Fibroblast of skin of scalp (primary cell): ENCODE measurements at regions not wholly inside any gene's neighbourhood (a gene's known extent, or its start where the extent isn't known, plus 50 kb on each side); places are given as distances from the start of the nearest gene placed in this dataset.

Experiments used
- DNase-seq: peaks from one replicate; pipeline ENCODE4 v3.0.0-alpha.2; 2013

DNA sequence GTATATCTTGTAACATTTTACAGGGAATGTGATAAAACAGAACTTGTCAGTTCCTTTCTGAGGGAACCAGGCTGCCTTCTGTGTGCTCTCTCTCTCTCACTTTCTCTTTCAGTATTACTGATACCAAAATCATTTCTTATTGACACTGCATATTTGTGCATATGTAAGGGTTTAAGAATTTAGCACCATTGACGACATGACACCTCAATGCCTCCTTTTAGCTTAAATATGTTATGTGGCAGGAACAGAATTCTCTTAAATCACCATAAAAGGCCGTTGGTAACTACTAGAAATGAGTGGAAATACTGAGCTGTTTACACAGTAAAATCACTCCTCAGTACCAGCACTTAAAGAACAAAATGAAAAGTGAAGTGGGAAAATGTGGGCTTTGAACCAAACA lies 457.7 kb upstream of the SYT1 start:
- DNase-seq: peak; percentile 69

DNA sequence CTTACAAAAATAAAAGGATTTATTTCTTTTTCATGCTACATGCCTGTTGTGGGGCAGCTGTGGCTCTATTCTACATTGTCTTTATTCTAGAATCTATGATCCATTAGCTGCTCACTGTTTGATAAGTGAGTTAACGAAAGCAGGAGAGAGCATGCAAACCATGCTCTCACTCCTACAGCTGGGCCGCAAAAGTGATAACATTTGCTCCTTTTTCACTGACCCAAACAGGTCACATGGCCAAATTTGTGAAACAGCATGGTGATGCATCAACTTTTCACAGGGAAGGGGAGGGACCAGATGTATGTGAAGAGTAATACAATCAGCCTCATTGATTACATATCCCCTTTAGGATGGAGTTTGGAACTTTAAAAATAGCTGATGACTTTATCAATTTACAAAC lies 456.9 kb upstream of the SYT1 start:
- no peak for DNase-seq

- no peak for DNase-seq
Measured at GRCh38 chr12:78414071-78414470, 450.5 kb upstream of the SYT1 start.

- no peak for DNase-seq
Measured at GRCh38 chr12:78418919-78419318, 445.7 kb upstream of the SYT1 start.

DNA sequence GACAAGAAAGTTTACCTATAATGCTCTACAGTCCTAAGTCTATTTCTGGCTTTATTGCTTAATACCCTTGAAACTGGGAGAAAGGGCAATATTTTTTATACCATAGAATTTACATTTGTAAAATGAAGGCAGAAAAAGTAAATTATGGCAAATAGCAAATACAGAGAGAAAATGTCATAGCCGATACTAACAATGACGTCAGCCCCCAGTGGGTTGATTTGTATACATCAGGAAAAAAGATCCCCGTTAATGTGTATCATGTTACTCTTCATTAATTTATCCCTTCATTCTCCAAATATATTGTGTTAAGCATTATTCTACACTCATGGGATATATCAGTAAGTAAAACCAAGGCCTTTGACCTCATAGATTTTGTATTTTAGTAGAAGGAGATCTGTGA lies 445.1 kb upstream of the SYT1 start:
- no peak for DNase-seq

DNA sequence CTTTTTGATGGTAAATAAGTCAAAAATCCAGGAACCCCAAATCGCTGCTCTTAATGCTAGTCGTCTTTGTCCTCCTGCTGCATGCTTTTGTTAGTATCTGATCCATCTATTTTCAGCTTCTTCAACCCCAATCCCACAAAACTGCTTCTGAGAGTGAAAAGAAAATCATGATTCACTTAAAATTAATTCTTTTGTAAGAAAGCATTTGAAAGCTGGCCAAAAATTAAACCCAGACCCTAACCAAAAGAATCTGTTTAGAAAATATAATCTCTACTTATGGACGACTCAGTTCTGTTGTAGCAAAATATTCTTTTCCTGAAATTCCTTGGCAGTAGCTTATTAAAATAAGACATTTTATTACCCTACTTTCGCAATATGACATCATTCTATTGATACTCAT lies 443.6 kb upstream of the SYT1 start:
- DNase-seq: peak; percentile 76

DNA sequence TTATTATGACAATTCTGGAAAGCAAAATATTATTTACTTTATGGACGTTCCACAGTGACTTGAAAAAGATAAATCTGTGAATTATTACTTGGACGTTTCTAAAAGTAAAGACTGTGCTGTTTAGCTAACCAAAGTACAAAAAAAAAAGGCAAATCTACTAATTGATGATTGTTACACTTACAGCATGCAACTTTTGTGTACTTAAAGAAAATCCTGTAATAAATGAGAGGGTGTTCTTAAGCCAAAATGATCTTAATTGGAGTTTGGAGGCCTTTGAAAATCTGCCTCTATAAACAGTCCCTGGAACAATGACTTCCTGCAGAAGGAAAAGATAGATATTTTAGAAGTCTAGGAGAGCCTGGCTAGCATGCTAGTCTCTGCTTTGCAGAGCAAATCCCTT lies 434.0 kb upstream of the SYT1 start:
- DNase-seq: no peak

GRCh38 chr12:78431931-78432330 lies 432.6 kb upstream of the SYT1 start:
- DNase-seq: no peak

- peak; percentile 11 for DNase-seq
Measured at GRCh38 chr12:78439666-78440065, 424.9 kb upstream of the SYT1 start.

DNA sequence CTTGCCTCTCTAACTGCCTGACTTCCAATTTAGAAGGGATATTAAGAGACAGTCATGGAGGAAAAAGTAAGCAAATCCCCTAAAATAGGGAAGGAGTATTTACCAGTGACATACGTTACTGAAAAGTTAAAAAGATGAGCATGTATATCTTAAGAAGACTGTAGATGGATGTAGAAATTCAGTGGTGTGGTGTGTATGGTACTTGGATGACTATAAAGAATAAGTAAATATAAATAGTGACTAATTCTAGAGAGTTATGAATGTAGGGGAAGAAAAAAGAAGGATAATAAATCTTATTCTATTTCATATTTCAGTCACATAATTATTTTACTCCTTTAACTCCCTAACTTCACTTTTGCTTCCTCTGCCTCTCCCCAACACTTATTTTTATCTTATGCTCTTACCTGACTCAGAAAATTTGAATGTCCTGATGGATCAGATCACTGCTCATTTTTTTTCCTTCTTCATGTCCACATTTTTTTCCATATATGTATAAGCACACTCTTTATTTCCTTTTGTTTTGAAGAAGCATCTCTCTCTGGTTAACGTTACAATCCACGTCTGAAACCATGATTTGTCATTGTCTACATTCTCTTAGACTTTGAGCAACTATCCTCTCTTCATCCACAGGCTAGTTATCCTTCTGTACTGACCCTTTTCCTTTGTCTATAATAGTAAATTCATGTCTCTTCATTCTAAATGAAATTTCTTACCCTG lies 422.7 kb upstream of the SYT1 start:
- no peak for DNase-seq

GRCh38 chr12:78442454-78442801 lies 422.1 kb upstream of the SYT1 start:
- DNase-seq: peak; percentile 5

DNA sequence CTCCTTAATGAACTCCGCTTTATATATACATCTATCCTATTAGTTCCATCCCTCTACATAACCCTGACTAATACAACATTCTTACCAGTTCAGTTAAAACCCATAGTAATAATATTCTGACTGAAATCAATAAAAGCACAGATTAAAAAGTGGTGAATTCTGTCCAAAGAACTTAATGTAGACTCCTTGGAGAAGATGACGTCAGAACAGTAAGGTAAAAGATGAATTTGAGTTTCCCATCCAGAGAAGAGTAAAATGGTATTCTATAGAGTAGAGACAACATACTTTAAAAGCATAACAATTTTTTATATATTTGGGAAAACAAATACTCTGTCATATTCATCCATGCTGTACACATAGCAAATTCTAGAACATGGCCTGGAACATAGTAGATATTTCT lies 418.0 kb upstream of the SYT1 start:
- DNase-seq: no peak

GRCh38 chr12:78447373-78447772 lies 417.2 kb upstream of the SYT1 start:
- no peak for DNase-seq

- DNase-seq: no peak
Measured at GRCh38 chr12:78448692-78449091, 415.9 kb upstream of the SYT1 start.

DNA sequence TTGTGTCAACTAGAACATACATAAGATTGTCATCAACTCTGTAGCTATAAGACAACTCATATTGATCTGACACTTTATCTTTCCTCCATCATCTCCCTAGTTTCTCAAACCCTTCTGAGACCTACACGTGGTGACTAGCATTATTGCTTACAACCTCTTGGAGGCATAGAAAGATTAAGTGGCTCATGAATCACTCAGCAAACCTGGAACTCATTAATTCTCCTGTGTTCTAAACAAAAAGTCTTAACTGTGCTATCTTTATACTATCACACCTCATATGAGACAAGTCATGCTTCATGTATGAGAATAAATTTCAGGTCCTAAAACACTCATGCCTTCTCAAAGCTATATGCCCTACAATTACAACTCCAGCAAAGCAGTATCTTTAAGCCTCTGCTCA lies 408.6 kb upstream of the SYT1 start:
- no peak for DNase-seq

DNA sequence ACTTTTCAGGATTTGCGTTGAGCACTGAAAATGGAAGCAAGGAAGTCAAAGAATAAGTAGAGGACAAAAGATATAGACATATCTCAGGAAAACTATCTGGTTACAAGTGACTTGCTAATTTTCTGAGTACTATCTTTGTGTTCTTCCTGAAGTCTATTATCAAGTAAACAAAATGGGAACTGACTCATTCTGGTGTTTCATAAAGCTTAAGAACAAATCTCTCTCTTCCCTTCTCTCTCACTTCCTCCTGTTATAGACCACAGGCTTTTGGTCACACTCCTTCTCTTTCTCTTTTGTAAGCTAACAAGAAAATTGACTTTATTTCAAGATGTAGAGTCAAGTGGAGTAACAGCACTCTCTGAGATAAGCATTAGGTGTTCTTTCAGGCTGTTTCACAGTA lies 406.6 kb upstream of the SYT1 start:
- no peak for DNase-seq

GRCh38 chr12:78470354-78471195 lies 394.0 kb upstream of the SYT1 start:
- peak; percentile 57 for DNase-seq

DNA sequence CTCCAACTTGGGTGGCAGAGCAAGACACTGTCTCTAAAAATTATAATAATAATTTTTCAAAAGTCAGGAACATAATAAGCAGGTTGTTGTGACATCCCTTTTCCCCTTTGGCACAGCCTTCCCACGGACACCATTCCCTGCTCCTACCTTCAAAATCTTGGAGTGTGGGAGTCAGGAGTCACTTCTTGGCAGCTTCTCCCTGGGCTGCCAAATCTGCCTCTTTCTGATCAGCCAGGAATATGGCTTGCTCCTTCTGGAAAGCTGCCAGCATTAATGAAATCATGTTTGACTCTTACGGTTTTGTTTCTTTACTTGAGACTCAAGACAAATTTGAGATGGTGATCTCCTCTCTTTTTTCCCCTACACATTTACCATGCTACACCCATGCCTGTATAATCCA lies 391.4 kb upstream of the SYT1 start:
- peak; percentile 24 for DNase-seq

- DNase-seq: no peak
Measured at GRCh38 chr12:78473561-78473960, 391.0 kb upstream of the SYT1 start.

DNA sequence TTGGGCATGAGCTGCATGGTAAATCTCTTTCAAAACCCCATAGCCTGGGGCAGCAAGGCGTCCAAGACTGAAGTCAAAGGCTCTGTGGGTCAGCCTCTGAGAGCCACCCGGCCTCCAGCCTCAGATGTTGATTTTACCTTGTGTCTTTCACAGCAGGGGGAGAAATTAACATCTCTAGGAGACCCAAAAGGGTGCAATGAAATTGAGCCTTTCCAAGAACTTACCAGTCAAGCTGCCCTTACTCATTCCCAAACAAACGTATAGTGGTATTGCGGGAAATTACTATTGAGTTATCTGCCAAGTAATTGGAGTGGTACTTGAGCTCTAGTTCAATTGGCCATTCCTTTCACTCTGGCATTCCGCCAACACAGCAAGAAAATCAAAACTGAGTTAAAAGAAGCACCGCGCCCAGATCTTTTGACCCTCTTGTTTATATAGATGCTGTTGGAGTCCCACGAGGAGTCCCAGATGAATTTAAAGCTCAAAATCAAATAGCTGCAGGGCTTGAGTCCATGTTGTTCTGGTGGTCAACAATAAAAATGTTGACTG lies 380.7 kb upstream of the SYT1 start:
- no peak for DNase-seq

GRCh38 chr12:78489990-78490389 lies 374.6 kb upstream of the SYT1 start:
- DNase-seq: no peak

DNA sequence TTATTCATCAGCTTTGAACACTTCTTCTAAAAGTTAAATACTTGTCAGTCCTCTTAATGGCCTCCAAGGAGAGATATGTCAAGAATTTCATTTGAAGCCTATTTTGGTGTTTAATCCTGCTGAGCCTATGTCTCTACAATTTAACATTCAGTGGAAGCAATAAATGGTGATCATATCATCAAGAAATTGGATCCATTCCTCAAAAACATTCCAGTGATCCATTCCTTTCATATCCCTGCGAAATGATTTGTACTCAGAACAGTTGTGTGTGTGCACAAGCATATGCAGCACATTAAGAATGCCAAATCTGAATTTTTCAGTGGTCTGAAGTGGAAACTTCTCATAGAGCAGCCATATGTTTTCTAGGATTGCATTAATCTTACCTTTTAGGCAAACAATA lies 373.7 kb upstream of the SYT1 start:
- DNase-seq: peak; percentile 33

DNA sequence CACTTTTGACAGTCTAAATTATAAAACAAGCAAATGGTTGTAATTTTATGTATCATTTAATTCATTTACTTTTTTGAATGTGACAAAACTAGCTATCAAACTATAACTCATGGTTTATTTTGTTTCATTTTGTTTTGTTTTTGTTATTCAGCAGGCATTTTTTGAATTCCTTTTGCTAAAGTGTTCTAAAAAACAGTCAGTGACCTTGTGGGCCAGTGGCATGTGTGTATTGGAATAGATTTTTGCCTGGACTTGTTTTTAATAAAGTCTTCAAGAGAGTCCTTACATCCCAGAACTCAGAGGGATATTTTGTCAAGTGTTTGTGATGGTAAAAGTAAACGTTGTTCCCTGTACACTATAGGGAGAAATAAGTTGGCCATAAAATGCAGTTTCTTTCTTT lies 369.7 kb upstream of the SYT1 start:
- peak; percentile 5 for DNase-seq

GRCh38 chr12:78501825-78502224 lies 362.7 kb upstream of the SYT1 start:
- DNase-seq: no peak
